Tibial artery (tissue), 4 donors: ENCODE measurements at regions not wholly inside any gene's neighbourhood (a gene's known extent, or its start where the extent isn't known, plus 50 kb on each side); places are given as distances from the start of the nearest gene placed in this dataset.

Source experiments
- DNase-seq, 2 donors: peaks; one replicate each; pipeline ENCODE4 v3.0.0-alpha.2; 2019
- H3K27ac ChIP-seq, 2 donors: fragments of 200-600 bp; sonication (generic) in 1 of 2; 1 replicate in 1 of 2; 2 replicates in 1 of 2; pipeline ENCODE4 v1.5.1; 2018 to 2019; ENCODE audit warnings: mild to moderate bottlenecking in 1 of 2
- H3K27me3 ChIP-seq, 2 donors: fragments of 200-600 bp; sonication (generic) in 1 of 2; one replicate each; pipeline versions ENCODE4 v1.5.1 to v1.6.0; 2016 to 2019
- H3K36me3 ChIP-seq, 3 donors: fragments of 200-600 bp; sonication (generic) in 2 of 3; one replicate each; pipeline ENCODE4 v1.5.1; 2016 to 2019; ENCODE audit warnings: mild to moderate bottlenecking in 2 of 3
- H3K4me1 ChIP-seq, 4 donors: fragments of 200-600 bp; sonication (generic) in 2 of 4; 1 replicate in 3 of 4; 2 replicates in 1 of 4; pipeline ENCODE4 v1.5.1; 2016 to 2019
- H3K4me3 ChIP-seq, 2 donors: fragments of 200-600 bp; sonication (generic) in 1 of 2; 1 replicate in 1 of 2; 2 replicates in 1 of 2; pipeline ENCODE4 v1.5.1; 2018 to 2019; ENCODE audit warnings: mild to moderate bottlenecking in 2 of 2
- H3K9me3 ChIP-seq, 3 donors: fragments of 200-600 bp; sonication (generic) in 1 of 3; one replicate each; pipeline ENCODE4 v1.5.1; 2016 to 2019
- intact Hi-C: fragments of 100-400 bp; cut with DNase I; formaldehyde crosslinking; loops from one replicate; pipeline ENCODE4 v1.15.0; 2023; ENCODE audit warnings: low total_unique reads
- TF ChIP-seq, protein P1 (sequence below), 2 experiments: fragments of 200-600 bp in 1 of 2; fragments of 450-650 bp in 1 of 2; IDR thresholded peaks; one replicate each; pipeline ENCODE4 v1.5.1; 2017 to 2019; ENCODE audit warnings: antibody characterized with exemption in 2 of 2, mild to moderate bottlenecking in 1 of 2, moderate library complexity in 1 of 2

GRCh38 chr16:35174016-35174415 lies 1714.6 kb downstream of the TP53TG3F start:
- peak in 1 of 2 donors; percentile 39 for DNase-seq
- Histone ChIP-seq H3K4me1 (no peaks in the 10 kb centered on the region), H3K4me3 (no peak overlapping the region), H3K27ac (no peak overlapping the region), H3K36me3 (no peaks in the 10 kb centered on the region), H3K27me3 (no peaks in the 10 kb centered on the region), H3K9me3 (peaks cover 0 to 12% (median 0%) of the 10 kb centered on the region in 3 donors)
- TF ChIP-seq, protein P1, sequence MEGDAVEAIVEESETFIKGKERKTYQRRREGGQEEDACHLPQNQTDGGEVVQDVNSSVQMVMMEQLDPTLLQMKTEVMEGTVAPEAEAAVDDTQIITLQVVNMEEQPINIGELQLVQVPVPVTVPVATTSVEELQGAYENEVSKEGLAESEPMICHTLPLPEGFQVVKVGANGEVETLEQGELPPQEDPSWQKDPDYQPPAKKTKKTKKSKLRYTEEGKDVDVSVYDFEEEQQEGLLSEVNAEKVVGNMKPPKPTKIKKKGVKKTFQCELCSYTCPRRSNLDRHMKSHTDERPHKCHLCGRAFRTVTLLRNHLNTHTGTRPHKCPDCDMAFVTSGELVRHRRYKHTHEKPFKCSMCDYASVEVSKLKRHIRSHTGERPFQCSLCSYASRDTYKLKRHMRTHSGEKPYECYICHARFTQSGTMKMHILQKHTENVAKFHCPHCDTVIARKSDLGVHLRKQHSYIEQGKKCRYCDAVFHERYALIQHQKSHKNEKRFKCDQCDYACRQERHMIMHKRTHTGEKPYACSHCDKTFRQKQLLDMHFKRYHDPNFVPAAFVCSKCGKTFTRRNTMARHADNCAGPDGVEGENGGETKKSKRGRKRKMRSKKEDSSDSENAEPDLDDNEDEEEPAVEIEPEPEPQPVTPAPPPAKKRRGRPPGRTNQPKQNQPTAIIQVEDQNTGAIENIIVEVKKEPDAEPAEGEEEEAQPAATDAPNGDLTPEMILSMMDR (IDR thresholded peaks at IDR 0.05), result no peak
- intact Hi-C loops, result no loop called here

DNA sequence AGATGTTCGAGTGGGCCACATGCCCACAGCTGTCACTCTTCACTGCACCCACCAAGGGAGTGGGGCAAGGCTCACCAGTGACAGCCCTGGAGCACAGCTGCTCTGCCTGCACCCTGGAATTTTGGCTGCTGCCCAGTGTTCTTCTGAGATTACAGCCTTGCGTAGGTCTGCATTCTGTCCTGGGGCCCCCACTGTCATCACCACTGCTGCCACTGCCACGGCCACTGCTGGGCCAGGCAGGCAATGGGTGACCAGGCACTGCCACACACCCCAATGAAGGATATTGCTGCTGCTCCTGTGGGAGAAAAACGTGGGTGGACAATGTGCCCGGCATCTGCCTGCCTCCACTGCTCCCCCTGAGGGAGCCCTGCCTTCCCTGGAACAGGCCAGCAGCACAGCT lies 1717.0 kb downstream of the TP53TG3F start:
- no peak overlapping the region for H3K4me3 ChIP-seq
- no peaks in the 10 kb centered on the region for H3K36me3 ChIP-seq
- no peak for DNase-seq
- intact Hi-C loops, result no loop called here
- TF ChIP-seq, protein P1 (IDR thresholded peaks at IDR 0.05), result no peak
- H3K4me1 ChIP-seq, result no peaks in the 10 kb centered on the region
- H3K9me3 ChIP-seq, result no peaks in the 10 kb centered on the region
- H3K27ac ChIP-seq, result no peak overlapping the region
- no peaks in the 10 kb centered on the region for H3K27me3 ChIP-seq

GRCh38 chr16:35177851-35178250 lies 1718.4 kb downstream of the TP53TG3F start:
- no peaks in the 10 kb centered on the region for H3K9me3 ChIP-seq
- intact Hi-C loops, result no loop called here
- DNase-seq, result no peak
- no peaks in the 10 kb centered on the region for H3K27me3 ChIP-seq
- H3K27ac ChIP-seq, result no peak overlapping the region
- TF ChIP-seq, protein P1 (IDR thresholded peaks at IDR 0.05), result no peak
- H3K4me1 ChIP-seq, result no peaks in the 10 kb centered on the region
- no peaks in the 10 kb centered on the region for H3K36me3 ChIP-seq
- H3K4me3 ChIP-seq, result no peak overlapping the region

DNA sequence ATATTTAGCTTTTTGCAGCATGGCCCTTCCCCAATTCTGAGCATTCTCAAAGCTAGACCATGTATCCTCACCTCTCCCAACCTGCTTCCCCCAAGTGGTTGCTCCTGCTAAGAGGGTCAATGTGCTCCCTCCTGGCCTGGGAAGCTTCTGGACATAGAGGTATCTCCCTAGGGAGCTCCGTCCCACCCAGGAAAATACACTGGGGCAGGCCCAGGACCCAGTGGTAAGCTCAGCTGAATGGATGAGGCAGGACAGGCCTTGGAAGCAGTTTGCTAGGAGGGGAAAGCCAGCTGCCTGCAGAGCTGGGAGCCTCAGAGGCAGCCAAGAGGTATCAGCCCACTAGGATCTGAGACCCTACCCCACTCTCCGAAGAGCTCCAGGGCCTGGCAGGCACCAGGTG lies 1721.6 kb downstream of the TP53TG3F start:
- intact Hi-C loops, result no loop called here
- DNase-seq, result no peak
- Histone ChIP-seq H3K4me1 (no peaks in the 10 kb centered on the region), H3K36me3 (no peaks in the 10 kb centered on the region), H3K4me3 (no peak overlapping the region), H3K9me3 (no peaks in the 10 kb centered on the region), H3K27ac (no peak overlapping the region), H3K27me3 (no peaks in the 10 kb centered on the region)
- TF ChIP-seq, protein P1 (IDR thresholded peaks at IDR 0.05), result no peak

DNA sequence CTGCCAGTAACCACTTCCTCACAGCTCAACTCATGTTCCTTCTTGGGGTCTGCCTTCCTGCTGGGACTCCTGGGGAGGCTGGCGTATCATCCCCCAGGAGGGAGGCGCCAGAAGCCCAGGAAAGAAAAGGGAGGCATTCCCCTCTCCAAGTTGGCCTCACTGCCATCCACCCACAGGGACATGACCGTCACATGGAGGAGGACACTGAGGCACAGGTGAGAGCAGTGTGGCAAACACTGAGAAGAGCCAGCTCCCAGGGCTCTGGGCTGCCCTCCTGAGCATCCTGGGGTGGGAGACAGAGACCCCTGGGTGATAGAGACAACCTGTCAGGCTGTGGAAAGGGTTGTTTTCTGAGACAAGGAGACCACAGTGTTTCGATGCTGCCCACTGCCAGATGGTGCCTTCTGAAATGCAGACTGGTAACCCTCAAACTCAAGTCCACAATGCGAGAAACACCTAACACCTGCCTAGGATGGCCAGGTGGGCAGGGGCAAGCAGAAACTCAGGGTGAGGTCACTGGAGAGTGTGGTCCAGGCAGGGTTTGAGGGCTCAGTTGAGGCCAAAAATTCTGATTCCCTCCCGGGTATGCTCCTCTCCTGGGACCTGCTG lies 1722.1 kb downstream of the TP53TG3F start:
- H3K4me3 ChIP-seq, result no peak overlapping the region
- no peaks in the 10 kb centered on the region for H3K9me3 ChIP-seq
- intact Hi-C loops, result no loop called here
- H3K27me3 ChIP-seq, result no peaks in the 10 kb centered on the region
- H3K4me1 ChIP-seq, result no peaks in the 10 kb centered on the region
- H3K27ac ChIP-seq, result no peak overlapping the region
- TF ChIP-seq, protein P1 (IDR thresholded peaks at IDR 0.05), result no peak
- H3K36me3 ChIP-seq, result no peaks in the 10 kb centered on the region
- DNase-seq, result no peak
